RWPE2 (cell line): ENCODE measurements at regions not wholly inside any gene's neighbourhood (a gene's known extent, or its start where the extent isn't known, plus 50 kb on each side); places are given as distances from the start of the nearest gene placed in this dataset.

Source experiments
- ATAC-seq: fragments of 200-7000 bp; cut with Tn5 transposase; 3 replicates; pipeline ENCODE4 v1.9.1; 2021; ENCODE audit warnings: low read depth
- DNase-seq: peaks from one replicate; pipeline ENCODE4 v3.0.0-alpha.2; 2020; ENCODE audit warnings: low spot score
- H3K27ac ChIP-seq: fragments of 450-650 bp; 2 replicates; pipeline ENCODE4 v1.5.1; 2017; ENCODE audit warnings: mild to moderate bottlenecking; ENCODE audit not compliant: poor library complexity, severe bottlenecking
- H3K27me3 ChIP-seq: fragments of 250-450 bp; sonication (Bioruptor Pico); 2 replicates; pipeline ENCODE4 v1.5.1; 2021; ENCODE audit warnings: mild to moderate bottlenecking, moderate library complexity; ENCODE audit not compliant: insufficient read depth, poor library complexity, severe bottlenecking
- H3K36me3 ChIP-seq: fragments of 250-450 bp; sonication (Bioruptor Pico); 2 replicates; pipeline ENCODE4 v1.5.1; 2020; ENCODE audit warnings: low read depth, mild to moderate bottlenecking, moderate library complexity
- H3K4me1 ChIP-seq: fragments of 250-450 bp; sonication (Bioruptor Pico); 2 replicates; pipeline ENCODE4 v1.5.1; 2021; ENCODE audit warnings: mild to moderate bottlenecking, moderate library complexity; ENCODE audit not compliant: insufficient read depth, poor library complexity, severe bottlenecking
- H3K4me3 ChIP-seq: fragments of 250-450 bp; sonication (Bioruptor Pico); 2 replicates; pipeline ENCODE4 v1.5.1; 2021; ENCODE audit warnings: mild to moderate bottlenecking, moderate library complexity; ENCODE audit not compliant: severe bottlenecking
- H3K9me3 ChIP-seq: fragments of 250-450 bp; sonication (Bioruptor Pico); 2 replicates; pipeline ENCODE4 v1.5.1; 2021; ENCODE audit warnings: mild to moderate bottlenecking, moderate library complexity; ENCODE audit not compliant: severe bottlenecking
- TF ChIP-seq, protein P1 (sequence below): fragments of 450-650 bp; IDR thresholded peaks from one replicate; pipeline ENCODE4 v1.5.1; 2017; ENCODE audit warnings: mild to moderate bottlenecking, moderate library complexity; ENCODE audit not compliant: poor library complexity, severe bottlenecking

DNA sequence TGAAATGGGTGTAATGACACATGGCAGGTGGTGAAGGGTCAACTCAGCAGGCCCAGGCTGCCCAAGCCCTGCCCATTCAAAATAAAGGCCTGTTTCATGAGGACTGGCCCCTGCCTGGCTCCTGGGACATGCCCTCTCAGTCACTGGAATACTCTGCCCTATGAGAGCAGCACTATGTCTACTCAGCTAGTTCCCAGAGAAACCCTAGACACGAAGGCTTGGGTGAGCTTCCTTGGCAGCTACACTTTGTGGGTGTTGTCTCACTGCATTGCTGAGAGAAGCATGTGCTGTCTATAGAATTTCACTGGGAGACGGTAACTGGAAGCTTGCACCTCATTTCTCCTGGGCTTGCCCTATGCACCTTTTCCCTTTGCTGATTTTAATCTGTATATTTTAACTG lies 752.8 kb downstream of the LIG4 start:
- TF ChIP-seq, protein P1, sequence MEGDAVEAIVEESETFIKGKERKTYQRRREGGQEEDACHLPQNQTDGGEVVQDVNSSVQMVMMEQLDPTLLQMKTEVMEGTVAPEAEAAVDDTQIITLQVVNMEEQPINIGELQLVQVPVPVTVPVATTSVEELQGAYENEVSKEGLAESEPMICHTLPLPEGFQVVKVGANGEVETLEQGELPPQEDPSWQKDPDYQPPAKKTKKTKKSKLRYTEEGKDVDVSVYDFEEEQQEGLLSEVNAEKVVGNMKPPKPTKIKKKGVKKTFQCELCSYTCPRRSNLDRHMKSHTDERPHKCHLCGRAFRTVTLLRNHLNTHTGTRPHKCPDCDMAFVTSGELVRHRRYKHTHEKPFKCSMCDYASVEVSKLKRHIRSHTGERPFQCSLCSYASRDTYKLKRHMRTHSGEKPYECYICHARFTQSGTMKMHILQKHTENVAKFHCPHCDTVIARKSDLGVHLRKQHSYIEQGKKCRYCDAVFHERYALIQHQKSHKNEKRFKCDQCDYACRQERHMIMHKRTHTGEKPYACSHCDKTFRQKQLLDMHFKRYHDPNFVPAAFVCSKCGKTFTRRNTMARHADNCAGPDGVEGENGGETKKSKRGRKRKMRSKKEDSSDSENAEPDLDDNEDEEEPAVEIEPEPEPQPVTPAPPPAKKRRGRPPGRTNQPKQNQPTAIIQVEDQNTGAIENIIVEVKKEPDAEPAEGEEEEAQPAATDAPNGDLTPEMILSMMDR, result no peak
- no peak overlapping the region for H3K4me3 ChIP-seq
- no peaks in the 10 kb centered on the region for H3K4me1 ChIP-seq
- no peaks in the 10 kb centered on the region for H3K27me3 ChIP-seq
- H3K9me3 ChIP-seq, result no peaks in the 10 kb centered on the region
- DNase-seq (no peak), ATAC-seq (no peak)
- no peaks in the 10 kb centered on the region for H3K36me3 ChIP-seq
- no peak overlapping the region for H3K27ac ChIP-seq

DNA sequence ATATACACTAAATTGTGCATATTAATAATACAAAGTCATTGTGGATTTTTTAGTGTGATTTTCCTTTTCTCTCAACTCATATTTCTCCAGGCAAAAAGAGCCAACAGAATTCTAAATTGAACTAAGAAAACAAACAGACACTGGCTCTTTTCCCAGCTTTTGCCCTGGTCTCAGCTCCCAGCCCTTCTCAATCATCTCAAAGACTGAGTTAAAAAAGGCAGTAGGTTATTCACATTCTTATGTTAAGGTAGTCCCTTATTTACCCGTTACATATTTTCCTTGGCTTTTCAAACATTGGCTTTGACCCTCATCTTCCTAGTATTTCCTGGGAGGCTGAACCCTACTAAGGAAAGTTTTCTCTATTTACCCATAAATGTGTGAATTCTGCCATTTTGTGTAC lies 753.6 kb downstream of the LIG4 start:
- no peaks in the 10 kb centered on the region for H3K36me3 ChIP-seq
- TF ChIP-seq, protein P1, result no peak
- no peaks in the 10 kb centered on the region for H3K4me1 ChIP-seq
- no peaks in the 10 kb centered on the region for H3K9me3 ChIP-seq
- H3K27me3 ChIP-seq, result no peaks in the 10 kb centered on the region
- no peak overlapping the region for H3K27ac ChIP-seq
- ATAC-seq (no peak), DNase-seq (no peak)
- no peak overlapping the region for H3K4me3 ChIP-seq

DNA sequence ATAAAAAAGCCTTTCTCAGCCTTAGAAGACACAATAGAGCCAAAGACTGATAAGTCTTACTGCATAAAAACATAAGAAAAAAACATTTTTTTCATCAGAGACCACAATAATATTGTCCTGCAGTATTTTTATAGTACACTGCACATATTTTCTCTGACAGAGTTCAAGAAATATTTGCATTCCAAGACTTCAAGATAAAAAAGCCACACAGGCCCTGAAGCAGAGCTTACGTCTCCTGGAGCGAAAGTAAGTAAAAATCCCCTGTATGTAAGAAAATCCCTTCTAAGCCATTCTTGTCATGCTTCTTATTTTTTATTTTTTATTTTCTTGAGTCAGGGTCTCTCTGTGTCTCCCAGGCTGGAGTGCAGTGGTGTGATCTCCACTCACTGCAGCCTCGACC lies 755.9 kb downstream of the LIG4 start:
- DNase-seq, result no peak
- no peaks in the 10 kb centered on the region for H3K27me3 ChIP-seq
- no peak overlapping the region for H3K27ac ChIP-seq
- no peaks in the 10 kb centered on the region for H3K4me1 ChIP-seq
- TF ChIP-seq, protein P1, result no peak
- no peaks in the 10 kb centered on the region for H3K36me3 ChIP-seq
- no peaks in the 10 kb centered on the region for H3K9me3 ChIP-seq
- no peak overlapping the region for H3K4me3 ChIP-seq
- no peak for ATAC-seq

DNA sequence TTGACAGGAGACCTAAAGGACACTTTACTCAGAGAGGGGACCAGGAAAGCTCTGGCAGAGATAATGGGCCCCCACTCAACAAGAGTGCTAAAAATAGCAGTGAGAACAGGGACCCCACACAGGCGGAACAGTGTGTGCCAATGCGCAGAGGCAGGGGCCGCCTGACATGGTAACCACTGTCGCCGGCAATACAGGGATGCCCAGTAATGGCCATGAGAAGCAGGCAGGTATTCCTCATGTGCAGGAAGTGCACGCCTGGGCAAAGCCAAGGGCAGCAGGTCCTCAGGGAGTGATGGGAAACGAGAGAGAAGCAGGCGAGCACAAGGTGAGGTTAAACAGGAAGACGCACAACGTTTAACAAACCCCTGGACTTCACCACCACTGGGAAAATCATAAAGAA lies 757.1 kb downstream of the LIG4 start:
- TF ChIP-seq, protein P1, result no peak
- DNase-seq (no peak), ATAC-seq (no peak)
- no peaks in the 10 kb centered on the region for H3K4me1 ChIP-seq
- H3K9me3 ChIP-seq, result no peaks in the 10 kb centered on the region
- no peaks in the 10 kb centered on the region for H3K36me3 ChIP-seq
- no peaks in the 10 kb centered on the region for H3K27me3 ChIP-seq
- no peak overlapping the region for H3K27ac ChIP-seq
- H3K4me3 ChIP-seq, result no peak overlapping the region

DNA sequence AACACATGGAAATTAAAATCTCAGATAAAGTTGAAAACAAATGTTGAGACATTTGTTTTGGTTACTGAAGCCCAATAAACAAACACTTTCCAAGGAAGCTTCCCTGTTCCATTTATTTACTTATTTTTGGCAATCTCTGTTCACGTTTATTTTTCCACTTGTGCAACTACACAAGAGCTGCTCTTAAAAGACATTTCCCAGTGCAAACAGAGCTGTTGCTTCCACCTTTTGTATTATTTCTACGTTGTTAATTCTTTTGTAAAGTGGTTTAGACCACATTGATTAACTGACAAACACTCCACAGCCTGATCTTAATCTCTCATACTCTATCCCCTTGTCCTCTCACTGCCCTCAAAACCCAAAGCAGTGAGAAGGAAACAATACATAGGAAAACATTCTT lies 757.6 kb downstream of the LIG4 start:
- TF ChIP-seq, protein P1, result no peak
- H3K9me3 ChIP-seq, result no peaks in the 10 kb centered on the region
- DNase-seq, result no peak
- no peaks in the 10 kb centered on the region for H3K36me3 ChIP-seq
- no peak overlapping the region for H3K27ac ChIP-seq
- no peak for ATAC-seq
- H3K27me3 ChIP-seq, result no peaks in the 10 kb centered on the region
- H3K4me3 ChIP-seq, result no peak overlapping the region
- no peaks in the 10 kb centered on the region for H3K4me1 ChIP-seq
